ENCODE measurements at regions not wholly inside any gene's neighbourhood (a gene's known extent, or its start where the extent isn't known, plus 50 kb on each side); places are given as distances from the start of the nearest gene placed in this dataset.
"Not testable (repeated sequence)": the region's sequence is repeated elsewhere in the genome, so short reads cannot be mapped to it uniquely, and the experiment has no call there.

GRCh38 chr10:29363930-29364329 lies 75.1 kb downstream of the LYZL1 start:
- 85% methylated on average over 9 of the region's 9 CpGs for WGBS, 2 donors
- DNase-seq; H3K27ac ChIP-seq; H3K4me1 ChIP-seq; intact Hi-C loops (cut with DNase I); H3K9me3 ChIP-seq; H3K27me3 ChIP-seq; H3K36me3 ChIP-seq; H3K4me3 ChIP-seq (replicated peaks in 1 of 3): not testable (repeated sequence)

- 100% methylated on average over 11 to 12 of the region's 27 CpGs for WGBS, 2 donors
- H3K27ac ChIP-seq; H3K27me3 ChIP-seq; H3K4me1 ChIP-seq; H3K9me3 ChIP-seq; H3K36me3 ChIP-seq; intact Hi-C loops (cut with DNase I); H3K4me3 ChIP-seq (replicated peaks in 1 of 3); DNase-seq: not testable (repeated sequence)
These were observed 77.3 kb downstream of the LYZL1 start for GRCh38 chr10:29366206-29366605.

GRCh38 chr10:29369419-29369818 lies 80.5 kb downstream of the LYZL1 start:
- no peaks in the 10 kb centered on the region for H3K9me3 ChIP-seq
- intact Hi-C loops (cut with DNase I): no loop called here
- H3K27ac ChIP-seq: no peak overlapping the region
- DNase-seq: no peak
- TF ChIP-seq POLR2A (IDR thresholded peaks at IDR 0.05) (no peak), CTCF (IDR thresholded peaks at IDR 0.05) (no peak)
- no peaks in the 10 kb centered on the region for H3K27me3 ChIP-seq
- H3K4me1 ChIP-seq: no peaks in the 10 kb centered on the region
- no peaks in the 10 kb centered on the region for H3K36me3 ChIP-seq
- H3K4me3 ChIP-seq (replicated peaks in 1 of 3): no peak overlapping the region
- WGBS, 2 donors: 72 to 85% methylated on average over 5 of the region's 5 CpGs

- WGBS, 2 donors: 67 to 75% methylated on average over 17 of the region's 17 CpGs
- no peaks in the 10 kb centered on the region for H3K27me3 ChIP-seq
These were observed 81.5 kb downstream of the LYZL1 start for GRCh38 chr10:29370097-29371092.

GRCh38 chr10:29372920-29373319 lies 84.0 kb downstream of the LYZL1 start:
- Histone ChIP-seq H3K27ac (no peak overlapping the region), H3K4me1 (no peaks in the 10 kb centered on the region), H3K27me3 (no peaks in the 10 kb centered on the region), H3K9me3 (no peaks in the 10 kb centered on the region), H3K36me3 (no peaks in the 10 kb centered on the region), H3K4me3 (replicated peaks in 1 of 3) (no peak overlapping the region)
- intact Hi-C loops (cut with DNase I): no loop called here
- TF ChIP-seq CTCF (IDR thresholded peaks at IDR 0.05) (no peak), POLR2A (IDR thresholded peaks at IDR 0.05) (no peak)
- DNase-seq: no peak
- 79 to 89% methylated on average over 5 of the region's 5 CpGs for WGBS, 2 donors

More at GRCh38 chr10:29370097-29371092, 81.5 kb downstream of the LYZL1 start:
- Histone ChIP-seq H3K36me3 (no peaks in the 10 kb centered on the region), H3K4me3 (replicated peaks in 1 of 3) (no peak overlapping the region), H3K9me3 (no peaks in the 10 kb centered on the region), H3K4me1 (no peaks in the 10 kb centered on the region), H3K27ac (no peak overlapping the region)
- no peak for TF ChIP-seq CTCF (IDR thresholded peaks at IDR 0.05)
- no peak for TF ChIP-seq POLR2A (IDR thresholded peaks at IDR 0.05)
- intact Hi-C loops (cut with DNase I): no loop called here
- DNase-seq: no peak

GRCh38 chr10:29374162-29374561 lies 85.3 kb downstream of the LYZL1 start:
- Histone ChIP-seq H3K4me3 (replicated peaks in 1 of 3) (no peak overlapping the region), H3K9me3 (no peaks in the 10 kb centered on the region), H3K27ac (no peak overlapping the region), H3K36me3 (no peaks in the 10 kb centered on the region), H3K4me1 (no peaks in the 10 kb centered on the region), H3K27me3 (no peaks in the 10 kb centered on the region)
- 95 to 96% methylated on average over 7 of the region's 7 CpGs for WGBS, 2 donors
- DNase-seq: no peak
- TF ChIP-seq CTCF (IDR thresholded peaks at IDR 0.05) (no peak), POLR2A (IDR thresholded peaks at IDR 0.05) (no peak)
- intact Hi-C loops (cut with DNase I): no loop called here
